ENCODE measurements at regions not wholly inside any gene's neighbourhood (a gene's known extent, or its start where the extent isn't known, plus 50 kb on each side); places are given as distances from the start of the nearest gene placed in this dataset.

- H3K4me3 ChIP-seq (ENCODE audit: low read depth, low read length), result no peak overlapping the region
- no peak for DNase-seq (ENCODE audit: low read depth)
These were observed 172.8 kb downstream of the NR2F2 start for GRCh38 chr15:96503276-96503675.

GRCh38 chr15:96504371-96504770 lies 173.9 kb downstream of the NR2F2 start:
- no peak for DNase-seq (ENCODE audit: low read depth)
- no peak overlapping the region for H3K4me3 ChIP-seq (ENCODE audit: low read depth, low read length)

GRCh38 chr15:96505014-96505413 lies 174.5 kb downstream of the NR2F2 start:
- H3K4me3 ChIP-seq (ENCODE audit: low read depth, low read length), result no peak overlapping the region
- no peak for DNase-seq (ENCODE audit: low read depth)

GRCh38 chr15:96514607-96515285 lies 184.2 kb downstream of the NR2F2 start:
- no peak for DNase-seq (ENCODE audit: low read depth)
- no peak overlapping the region for H3K4me3 ChIP-seq (ENCODE audit: low read depth, low read length)

GRCh38 chr15:96515371-96515770 lies 184.9 kb downstream of the NR2F2 start:
- no peak overlapping the region for H3K4me3 ChIP-seq (ENCODE audit: low read depth, low read length)

GRCh38 chr15:96521386-96521785 lies 190.9 kb downstream of the NR2F2 start:
- no peak overlapping the region for H3K4me3 ChIP-seq (ENCODE audit: low read depth, low read length)
- DNase-seq (ENCODE audit: low read depth), result no peak

More at GRCh38 chr15:96515371-96515770, 184.9 kb downstream of the NR2F2 start:
- no peak for DNase-seq (ENCODE audit: low read depth)

GRCh38 chr15:96524676-96525417 lies 194.3 kb downstream of the NR2F2 start:
- no peak overlapping the region for H3K4me3 ChIP-seq (ENCODE audit: low read depth, low read length)
- DNase-seq (ENCODE audit: low read depth), result no peak

GRCh38 chr15:96535148-96535547 lies 204.6 kb downstream of the NR2F2 start:
- no peak for DNase-seq (ENCODE audit: low read depth)
- H3K4me3 ChIP-seq (ENCODE audit: low read depth, low read length), result no peak overlapping the region

GRCh38 chr15:96538491-96538890 lies 208.0 kb downstream of the NR2F2 start:
- no peak for DNase-seq (ENCODE audit: low read depth)
- H3K4me3 ChIP-seq (ENCODE audit: low read depth, low read length), result no peak overlapping the region

GRCh38 chr15:96540283-96540682 lies 209.8 kb downstream of the NR2F2 start:
- DNase-seq (ENCODE audit: low read depth), result no peak
- no peak overlapping the region for H3K4me3 ChIP-seq (ENCODE audit: low read depth, low read length)

GRCh38 chr15:96542130-96542770 lies 211.8 kb downstream of the NR2F2 start:
- no peak for DNase-seq (ENCODE audit: low read depth)
- no peak overlapping the region for H3K4me3 ChIP-seq (ENCODE audit: low read depth, low read length)

GRCh38 chr15:96544162-96544756 lies 213.8 kb downstream of the NR2F2 start:
- DNase-seq (ENCODE audit: low read depth), result no peak
- H3K4me3 ChIP-seq (ENCODE audit: low read depth, low read length), result no peak overlapping the region

- no peak for DNase-seq (ENCODE audit: low read depth)
These were observed 218.6 kb downstream of the NR2F2 start for GRCh38 chr15:96549136-96549535.

GRCh38 chr15:96551196-96551595 lies 220.7 kb downstream of the NR2F2 start:
- H3K4me3 ChIP-seq (ENCODE audit: low read depth, low read length), result no peak overlapping the region
- no peak for DNase-seq (ENCODE audit: low read depth)

More at GRCh38 chr15:96549136-96549535, 218.6 kb downstream of the NR2F2 start:
- no peak overlapping the region for H3K4me3 ChIP-seq (ENCODE audit: low read depth, low read length)

- DNase-seq (ENCODE audit: low read depth), result no peak
- no peak overlapping the region for H3K4me3 ChIP-seq (ENCODE audit: low read depth, low read length)
These were observed 221.2 kb downstream of the NR2F2 start for GRCh38 chr15:96551722-96552121.

- no peak for DNase-seq (ENCODE audit: low read depth)
- no peak overlapping the region for H3K4me3 ChIP-seq (ENCODE audit: low read depth, low read length)
These were observed 222.5 kb downstream of the NR2F2 start for GRCh38 chr15:96553006-96553405.

GRCh38 chr15:96553451-96553850 lies 223.0 kb downstream of the NR2F2 start:
- DNase-seq (ENCODE audit: low read depth), result no peak
- no peak overlapping the region for H3K4me3 ChIP-seq (ENCODE audit: low read depth, low read length)

GRCh38 chr15:96553931-96554330 lies 223.4 kb downstream of the NR2F2 start:
- DNase-seq (ENCODE audit: low read depth), result no peak
- no peak overlapping the region for H3K4me3 ChIP-seq (ENCODE audit: low read depth, low read length)

- no peak for DNase-seq (ENCODE audit: low read depth)
These were observed 224.0 kb downstream of the NR2F2 start for GRCh38 chr15:96554541-96554940.

GRCh38 chr15:96559087-96559486 lies 228.6 kb downstream of the NR2F2 start:
- H3K4me3 ChIP-seq (ENCODE audit: low read depth, low read length), result no peak overlapping the region
- no peak for DNase-seq (ENCODE audit: low read depth)

More at GRCh38 chr15:96554541-96554940, 224.0 kb downstream of the NR2F2 start:
- H3K4me3 ChIP-seq (ENCODE audit: low read depth, low read length), result no peak overlapping the region

Measured in skeletal muscle cell (primary cell).